GM19328 (cell line): ENCODE measurements at regions not wholly inside any gene's neighbourhood (a gene's known extent, or its start where the extent isn't known, plus 50 kb on each side); places are given as distances from the start of the nearest gene placed in this dataset.

Source experiments
- ATAC-seq: cut with Tn5 transposase; IDR thresholded peaks from one replicate; pipeline ENCODE4 v1.9.1; 2021; ENCODE audit warnings: mild to moderate bottlenecking, moderate library complexity; ENCODE audit not compliant: unreplicated experiment

DNA sequence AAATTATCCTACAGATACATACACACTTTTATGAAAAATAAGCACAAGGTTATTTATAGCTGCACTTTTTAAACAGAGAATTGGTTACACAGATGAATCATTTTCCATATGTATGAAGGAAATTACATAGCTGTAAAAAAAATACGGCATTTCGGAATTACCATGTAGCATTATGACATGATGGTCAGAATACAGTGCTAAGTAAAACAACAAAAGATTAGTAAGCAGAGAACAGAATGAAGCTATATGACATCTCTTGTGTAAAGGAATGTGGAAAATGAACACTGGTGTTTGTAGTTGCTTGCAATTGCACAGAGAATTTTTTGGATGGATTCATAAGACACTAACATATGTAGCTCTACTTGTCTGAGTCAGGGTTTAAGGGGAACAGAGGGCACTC is 1222.0 kb upstream of the PRKX start:
- no peak for ATAC-seq

DNA sequence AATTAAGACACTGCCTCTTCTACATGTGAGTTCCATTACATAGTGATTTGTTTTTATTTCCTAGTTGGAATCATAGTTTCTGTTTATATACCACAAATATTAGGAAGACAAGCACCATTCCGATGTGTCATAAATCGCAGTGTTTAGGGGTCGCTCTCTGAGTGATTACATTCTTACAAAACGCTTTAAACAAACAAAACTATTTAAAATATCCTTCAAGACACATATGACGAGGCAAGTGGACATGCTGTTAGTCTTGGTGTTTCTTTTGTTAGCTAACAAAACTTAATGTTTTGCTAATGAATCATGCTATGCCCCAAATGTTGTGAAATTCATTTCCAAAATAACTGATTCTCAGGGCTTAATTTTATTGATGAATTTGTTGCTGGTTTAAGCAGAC is 1219.3 kb upstream of the PRKX start:
- ATAC-seq = no peak

DNA sequence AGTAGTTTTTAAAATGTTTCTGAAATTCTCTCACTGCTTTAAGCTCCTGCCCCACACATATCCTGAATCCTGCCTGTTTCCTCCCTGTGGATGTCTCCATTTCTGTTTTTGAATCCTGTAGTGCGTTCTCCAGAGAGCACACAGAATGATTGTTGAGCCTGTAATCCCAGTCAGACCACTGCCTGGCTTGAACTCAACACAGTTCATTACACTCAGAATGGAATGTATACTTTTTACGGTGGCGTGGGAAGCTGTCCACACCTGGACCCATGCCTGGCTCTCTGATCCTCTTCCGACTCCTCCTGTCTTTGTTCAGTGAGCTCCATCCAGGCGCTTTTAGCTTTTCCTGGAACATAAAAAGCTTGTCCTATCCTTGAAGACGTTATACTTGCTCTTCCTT is 1217.0 kb upstream of the PRKX start:
- ATAC-seq = no peak

DNA sequence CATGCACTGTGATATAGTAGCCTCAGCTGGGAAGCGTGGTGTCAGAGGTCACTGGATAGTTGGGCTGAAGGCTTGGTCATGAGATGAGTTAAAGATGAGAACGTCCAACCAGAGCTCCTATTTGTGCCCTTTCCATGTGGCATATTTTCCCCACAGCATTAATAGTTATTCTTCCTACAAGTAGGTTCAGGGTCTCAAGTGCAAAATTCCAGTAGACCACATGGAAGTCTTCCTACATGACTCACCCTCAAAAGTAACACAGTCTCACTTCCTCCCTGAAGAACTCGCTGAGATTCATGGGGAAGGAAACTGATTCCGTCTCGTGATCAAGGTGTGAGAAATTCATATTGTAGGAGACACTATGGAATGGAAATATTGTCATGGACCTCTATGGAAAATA is 1212.5 kb upstream of the PRKX start:
- no peak for ATAC-seq

DNA sequence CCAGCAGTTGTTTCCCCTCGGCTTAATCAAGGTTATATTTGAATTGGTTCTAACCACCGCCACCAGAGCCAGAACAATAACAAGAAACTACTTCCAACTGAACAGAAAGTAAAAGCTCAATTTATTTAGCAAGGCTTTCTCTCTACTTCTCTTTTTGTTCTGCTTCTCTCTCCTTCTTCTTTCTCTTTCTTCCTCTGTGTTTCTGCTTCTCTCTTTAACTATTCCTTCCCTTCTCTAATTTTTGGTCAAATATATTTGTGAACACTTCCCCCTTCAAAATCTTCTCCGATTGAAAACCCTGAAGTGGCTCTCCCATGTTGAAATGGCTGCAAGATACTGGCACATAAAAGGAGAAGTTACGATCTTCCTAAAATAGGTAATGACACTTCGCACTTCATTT is 1195.9 kb upstream of the PRKX start:
- no peak for ATAC-seq

DNA sequence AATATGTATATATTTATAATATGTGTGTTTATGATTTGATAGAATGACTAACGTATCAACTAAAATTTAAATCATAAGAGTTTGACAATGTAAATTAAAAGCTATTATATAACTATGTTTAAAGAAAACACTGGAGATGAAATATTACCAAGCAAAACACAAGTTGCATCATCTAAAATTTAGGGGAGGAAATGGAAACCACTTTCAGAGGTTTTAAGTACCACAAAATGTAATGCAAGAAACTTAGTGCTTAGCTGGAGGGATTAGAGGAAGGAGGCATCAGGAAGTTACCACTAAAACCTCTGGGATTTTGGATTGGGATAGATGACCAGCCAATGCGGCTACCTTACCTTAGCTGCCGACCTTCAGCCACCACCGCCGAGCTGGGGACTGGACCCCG is 1192.1 kb upstream of the PRKX start:
- ATAC-seq = no peak

DNA sequence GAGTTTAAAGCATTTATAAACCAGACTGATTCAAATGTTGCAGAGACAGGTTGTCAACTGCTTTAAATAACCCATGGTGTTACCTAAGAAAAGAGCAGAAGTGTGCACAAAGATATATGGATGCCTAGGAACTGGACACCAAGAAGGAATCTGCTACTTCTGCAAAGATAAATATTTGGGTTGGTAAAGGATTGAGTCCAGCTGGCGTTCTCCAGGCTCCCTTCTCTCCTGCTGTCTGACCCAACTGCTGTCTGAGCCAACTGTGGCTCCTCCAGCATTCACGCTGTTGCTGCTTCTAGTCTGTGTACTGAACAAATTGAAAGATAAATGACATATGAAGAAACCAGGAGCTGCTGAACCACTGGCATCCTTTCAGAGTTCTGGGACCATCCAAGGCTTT is 1167.8 kb upstream of the PRKX start:
- ATAC-seq = no peak

DNA sequence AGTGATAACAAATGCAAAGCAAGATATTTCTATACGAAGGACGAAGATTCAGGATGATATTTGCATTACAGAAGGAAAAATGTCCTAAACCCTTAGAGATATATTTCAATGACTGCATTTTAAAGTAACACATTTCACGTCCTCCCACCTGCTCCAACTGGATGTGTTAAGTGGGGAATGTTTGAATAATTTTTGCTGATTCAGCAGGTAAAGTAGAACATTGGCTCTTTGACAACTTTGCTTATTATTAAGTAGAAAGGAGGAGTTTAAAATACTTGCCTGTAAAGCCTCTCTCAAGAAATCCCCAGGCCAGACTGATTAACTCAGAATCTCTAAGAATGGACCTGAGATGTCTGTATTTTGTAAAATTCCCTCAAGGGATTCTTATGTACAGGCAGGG is 1165.2 kb upstream of the PRKX start:
- no peak for ATAC-seq

DNA sequence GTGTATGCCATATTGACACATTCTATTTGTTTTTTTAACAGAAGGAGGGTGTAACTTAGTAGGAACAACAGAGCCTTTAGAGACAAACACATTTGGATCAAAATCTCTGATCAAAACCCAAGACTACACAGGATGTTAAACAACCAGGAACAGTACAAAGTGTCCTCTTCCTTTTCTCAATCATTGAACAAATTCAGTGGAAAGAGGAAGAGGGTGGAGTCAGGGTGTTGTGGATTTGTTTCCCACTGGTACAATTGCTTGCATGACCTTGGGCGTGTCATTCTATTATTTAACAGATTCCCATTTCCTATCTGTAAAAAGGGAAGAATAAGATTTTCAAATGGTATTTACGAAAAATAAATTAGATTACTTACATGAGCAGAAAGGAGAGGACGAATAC is 1162.8 kb upstream of the PRKX start:
- no peak for ATAC-seq

DNA sequence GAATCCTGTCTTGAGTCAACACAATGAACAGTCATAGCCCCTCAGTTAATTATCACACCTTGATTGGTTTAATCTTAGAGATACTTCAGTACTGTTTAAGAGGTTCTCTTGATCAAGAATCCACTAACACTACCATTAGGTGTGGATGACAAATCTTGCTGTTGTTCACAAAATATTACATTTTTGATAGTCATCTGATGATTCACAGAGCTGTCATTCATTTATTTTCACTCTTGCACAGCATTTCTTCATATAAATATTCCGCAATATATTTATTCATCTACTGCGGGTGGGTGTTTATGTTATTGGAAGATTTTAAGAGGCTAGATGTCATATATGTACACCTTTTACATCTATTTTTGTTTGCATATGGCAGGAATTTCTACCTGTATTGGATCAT is 1138.1 kb upstream of the PRKX start:
- ATAC-seq = no peak

DNA sequence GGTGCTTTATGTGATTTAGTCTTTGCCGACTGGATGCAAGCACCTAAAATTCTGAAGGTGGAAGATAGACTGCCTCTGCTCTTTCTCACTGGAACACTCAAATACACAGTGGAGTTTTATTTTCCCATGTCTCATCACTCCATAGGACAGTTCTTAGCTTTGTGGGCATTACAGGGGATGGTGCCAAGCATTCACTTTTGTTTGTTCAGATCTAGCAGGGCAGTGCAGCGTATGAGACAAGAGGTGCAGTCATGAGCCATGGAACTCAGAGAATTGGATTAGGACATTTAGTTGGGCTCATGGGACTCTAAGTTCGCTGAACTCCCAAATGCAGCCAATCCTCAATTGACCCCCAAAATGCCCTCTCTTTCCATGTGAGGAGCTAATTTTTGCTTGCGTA is 1136.9 kb upstream of the PRKX start:
- no peak for ATAC-seq

DNA sequence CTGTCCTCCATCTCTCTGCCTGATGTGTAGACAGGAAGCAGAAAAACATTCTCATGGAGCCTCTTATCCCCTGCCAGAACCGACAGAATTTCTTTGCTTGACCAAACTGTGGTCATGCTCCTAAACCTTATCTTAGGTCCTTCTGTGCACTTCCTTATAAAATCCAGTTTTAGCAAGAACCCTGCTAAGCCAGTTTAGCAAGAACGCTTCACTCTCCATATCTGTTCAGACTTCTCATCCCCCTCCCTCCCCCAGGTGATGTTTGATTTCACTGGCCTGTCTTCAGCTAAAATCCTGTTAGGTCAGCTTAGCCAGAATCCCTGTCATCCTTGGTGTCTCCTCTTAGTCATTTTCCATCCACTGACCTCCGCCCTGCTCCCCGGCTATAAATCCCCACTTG is 1130.9 kb upstream of the PRKX start:
- no peak for ATAC-seq

DNA sequence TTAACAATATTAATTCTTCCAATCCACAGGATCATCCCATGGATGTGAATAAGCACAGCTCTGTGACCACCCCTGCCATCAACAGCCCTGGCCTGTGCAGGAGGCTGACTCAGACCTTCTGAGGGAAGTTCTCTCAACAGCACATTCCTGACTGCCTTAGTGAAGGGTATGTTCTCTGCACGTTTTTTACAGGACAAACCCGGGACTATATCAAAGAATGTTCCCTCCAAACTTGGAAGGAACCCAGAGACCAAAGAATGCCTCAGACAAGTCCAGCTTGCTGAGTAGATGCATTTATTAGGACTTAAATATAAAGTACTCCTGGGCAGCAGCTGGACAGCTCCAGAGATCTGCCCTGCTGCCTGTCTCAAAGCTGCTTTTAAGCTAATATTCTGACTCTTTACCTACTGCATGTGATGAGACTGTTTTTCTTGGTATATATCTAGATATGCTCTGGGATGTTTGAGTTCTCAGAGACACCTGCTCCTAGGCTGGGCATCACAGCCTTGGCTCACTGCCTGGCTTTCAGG is 1127.8 kb upstream of the PRKX start:
- ATAC-seq = no peak

DNA sequence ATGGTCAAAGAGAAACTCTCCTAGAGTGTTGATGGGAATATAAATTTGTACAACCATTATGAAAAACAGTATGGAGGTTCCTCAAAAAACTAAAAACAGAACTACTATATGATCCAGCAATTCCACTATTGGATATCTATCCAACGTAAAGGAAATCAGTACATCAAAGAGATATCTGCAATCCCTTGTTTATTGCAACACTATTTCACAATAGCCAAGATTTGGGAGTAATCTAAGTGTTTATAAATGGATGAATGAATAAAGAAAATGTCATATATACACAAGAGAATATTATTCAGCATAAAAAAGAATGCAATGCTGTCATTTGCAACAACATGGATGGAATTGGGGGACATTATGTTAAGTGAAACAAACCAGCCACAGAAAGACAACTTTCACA is 1118.1 kb upstream of the PRKX start:
- ATAC-seq = no peak

DNA sequence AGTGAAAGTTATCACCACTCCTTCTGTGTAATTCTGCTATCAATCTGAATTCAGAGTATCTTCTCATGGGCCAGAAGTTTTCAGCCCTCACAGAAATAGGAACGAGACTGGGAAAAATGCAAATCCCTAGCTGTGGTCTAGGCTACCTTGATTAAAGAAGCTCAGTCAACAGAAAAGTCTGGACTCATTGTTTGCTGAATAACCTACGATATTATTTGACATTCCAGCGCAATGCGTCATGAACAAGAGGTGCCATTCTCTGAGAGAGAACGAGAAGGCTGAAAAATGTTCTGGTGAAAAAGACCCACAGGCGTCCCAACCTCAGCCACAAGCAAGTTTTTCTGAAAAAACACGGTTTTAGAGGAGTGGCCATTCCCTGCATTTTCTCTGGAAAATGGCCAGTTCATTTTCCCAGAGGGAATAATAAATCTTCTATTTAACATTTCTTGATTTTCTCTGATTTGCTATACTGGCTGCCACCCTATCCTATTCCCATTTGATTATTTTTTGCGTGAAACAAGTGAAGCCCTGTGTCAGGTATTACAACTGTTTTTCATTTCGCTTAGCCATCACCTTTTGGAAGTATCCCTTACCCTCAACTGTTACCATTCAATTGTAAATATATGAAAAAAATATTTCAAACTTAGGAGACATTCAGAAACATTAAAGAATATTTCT is 1117.6 kb upstream of the PRKX start:
- ATAC-seq = no peak

DNA sequence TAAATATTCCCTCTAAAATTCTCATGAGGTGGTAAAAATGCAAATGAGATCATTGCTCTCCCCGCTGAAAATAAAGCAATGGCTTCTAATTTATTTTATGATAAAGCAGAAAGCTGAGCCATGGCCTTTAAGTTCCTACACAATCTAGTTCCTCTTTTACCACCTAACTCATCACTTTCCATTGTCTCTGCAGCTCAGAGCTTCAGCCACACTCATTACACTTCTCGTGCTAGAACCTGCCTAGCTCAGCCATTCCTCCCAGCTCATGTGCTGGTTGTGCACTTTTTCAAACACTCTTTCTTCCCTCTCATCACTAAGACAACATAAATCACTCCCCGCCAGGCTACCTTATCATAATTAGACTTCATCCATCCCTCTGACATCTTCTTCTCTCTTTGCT is 1112.1 kb upstream of the PRKX start:
- ATAC-seq = no peak

DNA sequence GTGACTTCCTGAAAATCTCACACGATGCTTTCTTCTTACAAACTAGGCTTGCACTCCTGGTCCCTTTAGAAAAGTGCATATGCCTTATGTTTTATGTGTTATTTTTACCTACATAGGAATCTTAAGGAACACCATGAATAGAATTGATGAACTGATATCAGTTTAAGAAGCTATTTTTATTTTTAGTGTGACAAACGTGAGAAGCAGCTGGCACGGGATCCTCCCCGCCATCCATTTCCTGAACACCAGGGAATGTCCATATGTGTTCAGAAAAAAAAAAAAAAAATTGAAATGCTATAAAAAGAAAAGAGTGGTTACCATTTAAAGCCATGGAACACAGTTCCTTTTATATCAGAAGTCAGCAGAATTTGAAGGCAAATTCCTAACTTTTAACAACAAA is 1096.1 kb upstream of the PRKX start:
- no peak for ATAC-seq

DNA sequence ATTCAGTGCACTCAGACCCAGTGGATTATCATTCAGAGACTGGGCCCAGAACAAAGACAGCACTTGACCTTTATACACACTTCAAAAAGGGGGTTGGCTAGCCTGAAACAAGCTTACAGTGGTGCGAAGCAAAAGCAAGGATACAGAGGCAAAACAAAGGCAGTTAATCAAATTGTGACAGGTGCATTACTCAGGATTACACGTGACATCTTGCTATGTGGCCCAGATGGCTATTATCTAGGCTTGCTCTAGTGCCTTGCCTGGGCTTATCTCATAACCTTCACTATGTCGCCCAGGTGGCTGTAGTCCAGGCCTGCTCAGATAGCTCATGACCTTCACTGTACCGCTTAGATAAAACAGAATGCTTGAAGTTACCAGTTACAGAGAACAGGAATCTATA is 1092.1 kb upstream of the PRKX start:
- ATAC-seq = no peak

DNA sequence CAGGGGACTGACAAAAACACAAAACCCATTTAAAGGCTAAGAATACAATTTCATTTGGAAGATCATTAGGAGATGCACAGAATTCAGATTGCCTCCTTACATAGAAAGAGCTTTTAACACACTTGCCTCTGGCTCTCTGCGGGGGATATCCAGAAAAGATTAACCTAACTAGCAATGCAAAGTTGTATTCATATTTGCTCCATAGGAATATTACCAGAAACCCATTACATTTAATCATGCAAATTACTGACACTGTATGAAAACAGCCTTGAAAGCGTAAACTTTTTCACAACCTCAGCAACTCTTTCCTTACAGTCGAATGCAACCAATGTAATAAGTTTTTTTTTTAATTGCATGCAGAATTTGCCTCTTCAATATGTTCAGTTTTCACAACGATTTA is 1087.3 kb upstream of the PRKX start:
- ATAC-seq = no peak

DNA sequence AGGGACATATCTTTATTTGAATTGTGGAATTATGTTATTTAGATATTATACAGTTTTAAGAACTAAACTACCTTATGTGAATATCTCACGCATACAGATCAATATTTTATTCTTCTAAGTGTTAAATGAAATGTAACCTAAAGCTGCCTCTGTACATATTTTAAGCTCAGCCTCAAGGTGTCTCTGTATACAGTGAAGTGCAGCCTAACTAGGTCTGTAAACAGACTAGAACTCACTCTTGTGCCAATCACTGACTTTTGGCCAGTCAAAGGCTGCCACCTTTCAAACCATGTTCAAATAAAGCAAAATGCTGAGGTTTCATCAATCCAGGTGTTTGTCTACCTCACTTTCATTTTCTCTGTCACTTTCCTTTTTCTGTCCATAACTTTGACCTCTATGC is 1074.5 kb upstream of the PRKX start:
- no peak for ATAC-seq

DNA sequence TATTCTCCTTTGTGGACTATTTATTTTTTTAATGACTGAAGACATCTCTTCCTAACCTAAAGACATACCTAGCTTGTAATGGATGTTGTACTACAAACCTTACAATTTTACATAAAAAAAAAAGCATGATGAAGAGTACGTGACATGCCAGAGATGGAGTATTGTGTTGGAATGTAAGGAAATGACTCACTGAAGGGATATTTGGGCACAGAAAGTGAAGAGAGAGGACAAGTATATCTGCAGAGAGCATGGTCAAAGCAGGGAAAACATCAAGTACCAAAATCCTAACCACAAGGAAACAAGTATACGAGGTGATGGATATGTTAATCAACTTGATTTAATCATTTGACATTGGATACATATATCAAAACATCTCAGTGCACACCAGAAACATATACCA is 1051.4 kb upstream of the PRKX start:
- no peak for ATAC-seq

DNA sequence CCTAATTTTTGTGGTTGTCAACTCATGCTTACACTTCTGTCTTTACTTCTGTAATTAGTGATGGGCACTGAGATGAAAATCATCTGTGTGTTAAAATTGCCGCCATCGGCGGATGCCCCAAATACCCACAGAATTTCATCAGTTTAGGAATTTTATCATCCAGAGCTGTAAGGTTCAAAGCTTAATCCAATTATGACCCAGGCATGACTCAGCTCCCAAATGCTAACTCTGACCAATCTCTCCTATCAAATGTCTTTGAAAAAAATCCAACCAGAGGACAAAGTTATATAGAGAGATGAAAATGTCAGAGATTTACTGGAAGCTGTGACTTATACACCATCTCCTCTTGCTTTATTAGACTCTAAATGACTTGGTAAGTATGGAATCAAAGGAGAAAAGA is 1048.7 kb upstream of the PRKX start:
- no peak for ATAC-seq

DNA sequence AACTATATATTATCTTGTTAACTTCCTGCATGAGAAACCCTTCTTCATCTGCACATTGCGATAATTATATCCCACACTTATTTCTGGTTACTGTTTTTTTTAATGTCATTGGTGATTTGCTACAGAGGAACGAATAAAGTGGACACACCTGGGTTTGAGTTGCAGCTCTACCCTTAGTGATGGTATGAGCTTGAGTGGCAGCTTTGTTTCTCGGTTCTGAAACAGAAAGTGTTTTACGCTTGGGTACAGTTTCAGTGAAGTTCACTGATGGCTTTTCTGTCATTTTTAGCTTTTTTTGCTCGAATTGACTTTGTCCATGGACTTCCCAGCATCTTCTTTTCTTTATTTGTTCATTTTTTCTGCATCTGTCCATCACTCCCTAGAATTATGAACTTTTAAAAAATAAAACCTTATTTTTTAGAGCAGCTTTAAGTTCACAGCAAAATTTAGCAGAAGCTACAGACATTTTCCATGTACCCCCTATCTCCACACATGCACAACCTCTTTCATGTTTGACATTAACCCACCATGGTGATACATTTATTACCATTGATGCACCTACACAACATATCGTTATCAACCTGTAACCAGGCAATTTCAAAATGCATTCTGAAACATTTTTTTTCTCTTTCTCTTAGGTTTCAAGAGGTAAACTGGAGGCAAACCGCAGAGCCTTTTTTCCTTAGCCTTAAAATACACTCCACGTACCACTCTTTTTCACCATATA is 1041.6 kb upstream of the PRKX start:
- ATAC-seq = no peak
